Mucosa of descending colon (tissue), 3 donors: ENCODE measurements at regions not wholly inside any gene's neighbourhood (a gene's known extent, or its start where the extent isn't known, plus 50 kb on each side); places are given as distances from the start of the nearest gene placed in this dataset.

Experiments used
- ATAC-seq: fragments of 200-7000 bp; cut with Tn5 transposase; one replicate; pipeline ENCODE4 v1.9.1; 2020; ENCODE audit warnings: mild to moderate bottlenecking, moderate library complexity
- DNase-seq, 3 donors: peaks; one replicate each; pipeline ENCODE4 v3.0.0-alpha.2; 2020
- H3K36me3 ChIP-seq: fragments of 200-600 bp; one replicate; pipeline ENCODE4 v1.8.0; 2021; ENCODE audit warnings: low read depth, mild to moderate bottlenecking
- H3K4me1 ChIP-seq: fragments of 200-600 bp; one replicate; pipeline ENCODE4 v1.8.0; 2021; ENCODE audit warnings: low read depth, mild to moderate bottlenecking
- H3K4me3 ChIP-seq: fragments of 200-600 bp; one replicate; pipeline ENCODE4 v1.8.0; 2021; ENCODE audit warnings: mild to moderate bottlenecking
- H3K9me3 ChIP-seq: fragments of 200-600 bp; one replicate; pipeline ENCODE4 v1.8.0; 2021; ENCODE audit warnings: mild to moderate bottlenecking
- CTCF ChIP-seq: fragments of 200-600 bp; IDR thresholded peaks from one replicate; pipeline ENCODE4 v1.8.0; 2022; ENCODE audit warnings: antibody characterized with exemption, mild to moderate bottlenecking
- intact Hi-C, 2 donors: fragments of 100-400 bp; cut with DNase I in 1 of 2; cut with micrococcal nuclease in 1 of 2; formaldehyde crosslinking; loops; one replicate each; pipeline versions ENCODE4 v1.11.0 to v1.11.1; 2022; cut with DNase I, micrococcal nuclease
- donor health status: DM: no; HTN: no; CAD: no; lungs with moderate emphysema.
- donor health status: DM: no; HTN: no; CAD: no.
- donor health status: DM: no; HTN: yes; CAD: no.

- H3K9me3 ChIP-seq, result no peaks in the 10 kb centered on the region
- no peak for DNase-seq
- intact Hi-C loops, result no loop called here
- H3K4me3 ChIP-seq, result no peak overlapping the region
- H3K4me1 ChIP-seq, result no peaks in the 10 kb centered on the region
- ATAC-seq, result no peak
- no peak for TF ChIP-seq CTCF
- no peaks in the 10 kb centered on the region for H3K36me3 ChIP-seq
Measured at GRCh38 chr12:127570793-127571360, 696.1 kb upstream of the TMEM132C start.

GRCh38 chr12:127571578-127571977 lies 695.4 kb upstream of the TMEM132C start:
- H3K4me1 ChIP-seq, result no peaks in the 10 kb centered on the region
- intact Hi-C loops, result no loop called here
- no peaks in the 10 kb centered on the region for H3K36me3 ChIP-seq
- DNase-seq (no peak), ATAC-seq (no peak)
- no peak for TF ChIP-seq CTCF
- H3K9me3 ChIP-seq, result no peaks in the 10 kb centered on the region
- no peak overlapping the region for H3K4me3 ChIP-seq

- no peak for ATAC-seq
- no peak for DNase-seq
- intact Hi-C loops, result no loop called here
- Histone ChIP-seq H3K9me3 (no peaks in the 10 kb centered on the region), H3K36me3 (no peaks in the 10 kb centered on the region), H3K4me1 (no peaks in the 10 kb centered on the region), H3K4me3 (no peak overlapping the region)
- TF ChIP-seq CTCF, result no peak
Measured at GRCh38 chr12:127579446-127579845, 687.5 kb upstream of the TMEM132C start.

GRCh38 chr12:127582074-127582473 lies 684.9 kb upstream of the TMEM132C start:
- ATAC-seq (no peak), DNase-seq (no peak)
- Histone ChIP-seq H3K4me3 (no peak overlapping the region), H3K36me3 (no peaks in the 10 kb centered on the region), H3K9me3 (no peaks in the 10 kb centered on the region), H3K4me1 (no peaks in the 10 kb centered on the region)
- no peak for TF ChIP-seq CTCF
- intact Hi-C loops, result no loop called here

- no peaks in the 10 kb centered on the region for H3K36me3 ChIP-seq
- no peak for DNase-seq
- intact Hi-C loops, result no loop called here
Measured at GRCh38 chr12:127583041-127583440, 683.9 kb upstream of the TMEM132C start.

More at GRCh38 chr12:127583041-127583440, 683.9 kb upstream of the TMEM132C start:
- ATAC-seq, result no peak
- Histone ChIP-seq H3K4me3 (no peak overlapping the region), H3K9me3 (no peaks in the 10 kb centered on the region), H3K4me1 (no peaks in the 10 kb centered on the region)
- no peak for TF ChIP-seq CTCF
